Prostate gland (tissue), 2 donors: ENCODE measurements at regions not wholly inside any gene's neighbourhood (a gene's known extent, or its start where the extent isn't known, plus 50 kb on each side); places are given as distances from the start of the nearest gene placed in this dataset.

ENCODE experiments used
- CTCF ChIP-seq, 4 experiments: fragments of 200-600 bp in 2 of 4; fragments of 450-650 bp in 2 of 4; sonication (generic) in 2 of 4; IDR thresholded peaks; 1 replicate in 3 of 4; 2 replicates in 1 of 4; pipeline ENCODE4 v1.5.1; 2016 to 2019; ENCODE audit warnings: antibody characterized with exemption in 4 of 4, mild to moderate bottlenecking in 2 of 4, moderate library complexity in 2 of 4
- POLR2A ChIP-seq: fragments of 450-650 bp; IDR thresholded peaks from one replicate; pipeline ENCODE4 v1.6.1; 2016; ENCODE audit warnings: antibody characterized with exemption, mild to moderate bottlenecking
- POLR2AphosphoS5 ChIP-seq: sonication (generic); formaldehyde crosslinking; IDR thresholded peaks from one replicate; pipeline ENCODE4 v1.6.1; 2017; ENCODE audit warnings: antibody characterized with exemption

GRCh38 chr4:127416115-127416514 is 216.6 kb upstream of the INTU start:
- no peak for TF ChIP-seq CTCF (IDR thresholded peaks at IDR 0.05)
- TF ChIP-seq POLR2A = no peak
- TF ChIP-seq POLR2AphosphoS5 = no peak
